ENCODE measurements at regions not wholly inside any gene's neighbourhood (a gene's known extent, or its start where the extent isn't known, plus 50 kb on each side); places are given as distances from the start of the nearest gene placed in this dataset.

DNA sequence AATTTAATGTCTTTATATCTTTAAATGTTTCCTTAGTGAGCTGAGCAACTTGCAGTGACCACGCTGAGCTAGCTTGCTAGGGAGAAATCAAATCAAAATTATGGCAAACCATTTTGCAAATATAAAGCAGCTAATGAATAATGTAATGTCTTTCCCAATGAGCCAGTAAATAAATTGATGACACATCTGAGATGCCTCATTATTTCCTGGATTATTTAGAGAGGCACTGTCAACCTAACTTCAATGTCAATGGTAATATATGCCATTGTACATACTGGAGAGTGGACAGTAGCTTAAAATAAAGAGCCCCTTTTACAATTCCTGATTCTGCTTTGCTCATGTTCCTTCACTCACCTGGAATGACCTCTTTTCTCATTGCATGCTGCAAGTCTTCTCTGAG lies 182.6 kb downstream of the PHLDA1 start:
- no peak for ATAC-seq (ENCODE audit: low read depth in 2 of 2)
- Mint-ChIP-seq H3K4me3 (no peak overlapping the region), H3K27ac (no peak overlapping the region), H3K9me3 (peaks cover 0 to 3% (median 0%) of the 10 kb centered on the region in 7 donors), H3K36me3 (no peaks in the 10 kb centered on the region), H3K4me1 (peaks cover 0 to 2% (median 0%) of the 10 kb centered on the region in 4 donors), H3K27me3 (peaks cover 14% of the 10 kb centered on the region)
- peaks cover 2% of the 10 kb centered on the region for H3K27me3 ChIP-seq (ENCODE audit: control insufficient read depth, insufficient read depth, low read length)
- H3K4me1 ChIP-seq (ENCODE audit: control insufficient read depth, insufficient read depth, low read length, poor library complexity, severe bottlenecking) = no peaks in the 10 kb centered on the region
- DNase-seq = no peak
- no peak overlapping the region for H3K27ac ChIP-seq (ENCODE audit: insufficient read depth, low read length, poor library complexity, severe bottlenecking)
- no peaks in the 10 kb centered on the region for H3K9me3 ChIP-seq (ENCODE audit: control insufficient read depth in 2 of 2, low read length in 2 of 2)
- H3K36me3 ChIP-seq (ENCODE audit: control insufficient read depth, insufficient read depth, low read length) = no peaks in the 10 kb centered on the region
- no peak overlapping the region for H3K4me3 ChIP-seq (ENCODE audit: low read depth, low read length)

DNA sequence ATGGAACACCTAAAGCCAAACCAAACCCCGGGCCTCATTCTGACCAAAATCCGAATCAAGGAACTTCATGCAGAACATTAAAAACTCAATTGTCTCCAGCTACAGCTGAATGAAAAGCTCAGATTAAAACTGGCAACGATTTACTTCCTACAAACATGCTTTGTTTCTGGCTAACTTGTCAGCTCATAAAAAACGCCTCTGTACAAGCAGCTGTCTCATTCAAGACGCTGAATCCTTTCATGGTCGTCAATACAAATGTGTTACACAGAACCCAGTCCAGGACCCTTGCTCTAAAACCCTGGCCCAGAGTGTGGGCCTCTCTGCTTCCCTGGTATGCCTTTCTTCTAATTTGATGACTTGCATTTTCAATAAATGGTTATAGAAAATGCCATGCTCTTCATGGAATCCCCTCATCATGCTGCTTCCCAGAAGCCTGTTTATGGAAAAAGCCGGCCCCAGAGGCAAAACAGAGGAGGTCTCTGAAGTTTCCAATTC lies 183.1 kb downstream of the PHLDA1 start:
- no peak overlapping the region for H3K4me3 ChIP-seq (ENCODE audit: low read depth, low read length)
- DNase-seq (no peak), ATAC-seq (ENCODE audit: low read depth in 2 of 2) (no peak)
- Mint-ChIP-seq H3K27me3 (peaks cover 9% of the 10 kb centered on the region), H3K4me3 (no peak overlapping the region), H3K9me3 (peaks cover 0 to 3% (median 0%) of the 10 kb centered on the region in 7 donors), H3K27ac (no peak overlapping the region), H3K36me3 (no peaks in the 10 kb centered on the region), H3K4me1 (peaks cover 0 to 2% (median 0%) of the 10 kb centered on the region in 4 donors)
- H3K9me3 ChIP-seq (ENCODE audit: control insufficient read depth in 2 of 2, low read length in 2 of 2) = no peaks in the 10 kb centered on the region
- no peak overlapping the region for H3K27ac ChIP-seq (ENCODE audit: insufficient read depth, low read length, poor library complexity, severe bottlenecking)
- H3K27me3 ChIP-seq (ENCODE audit: control insufficient read depth, insufficient read depth, low read length) = peaks cover 2% of the 10 kb centered on the region
- no peaks in the 10 kb centered on the region for H3K36me3 ChIP-seq (ENCODE audit: control insufficient read depth, insufficient read depth, low read length)
- no peaks in the 10 kb centered on the region for H3K4me1 ChIP-seq (ENCODE audit: control insufficient read depth, insufficient read depth, low read length, poor library complexity, severe bottlenecking)

DNA sequence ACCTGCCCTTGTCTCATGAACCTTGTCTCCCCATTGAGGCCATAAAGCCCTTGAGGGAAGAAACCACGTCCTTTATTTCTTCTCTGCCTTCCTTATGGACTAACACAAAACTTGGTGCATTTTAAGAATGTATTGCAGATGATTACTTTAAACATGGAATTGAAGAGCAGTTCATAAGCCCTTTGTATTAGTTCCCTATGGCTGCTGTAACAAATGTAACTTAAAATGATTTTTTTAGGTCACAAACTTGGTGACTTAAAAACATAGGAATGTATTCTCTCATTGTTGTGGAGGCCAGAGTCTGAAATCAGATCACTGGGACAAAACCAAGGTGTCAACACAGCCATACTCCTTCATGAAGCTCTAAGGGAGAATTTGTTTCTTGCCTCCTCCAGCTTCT lies 185.5 kb downstream of the PHLDA1 start:
- no peak for DNase-seq
- H3K4me3 Mint-ChIP-seq = no peak overlapping the region

DNA sequence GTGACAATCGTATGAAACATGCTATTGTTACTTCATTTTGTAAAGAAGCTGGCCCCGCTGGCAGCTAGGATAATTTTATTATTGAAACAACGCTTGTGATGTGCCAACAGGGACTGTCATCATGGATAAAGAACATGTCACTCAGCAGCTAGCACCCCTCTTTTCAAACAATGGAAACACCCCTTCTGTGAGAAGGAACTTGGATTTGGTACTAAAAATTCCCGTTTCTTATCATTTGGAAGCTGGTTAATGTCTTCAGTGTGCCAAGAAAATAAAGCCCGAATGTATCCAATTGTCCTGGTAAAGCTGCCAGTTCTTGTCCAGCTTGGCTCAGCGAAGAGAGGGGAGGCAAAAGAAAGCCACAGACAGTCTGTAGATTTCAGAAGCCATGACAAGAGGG lies 186.6 kb downstream of the PHLDA1 start:
- Mint-ChIP-seq H3K4me1 (peaks cover 0 to 2% (median 0%) of the 10 kb centered on the region in 4 donors), H3K36me3 (no peaks in the 10 kb centered on the region), H3K9me3 (peaks cover 0 to 4% (median 0%) of the 10 kb centered on the region in 7 donors), H3K27ac (no peak overlapping the region), H3K27me3 (no peaks in the 10 kb centered on the region), H3K4me3 (no peak overlapping the region)
- DNase-seq (no peak), ATAC-seq (ENCODE audit: low read depth in 2 of 2) (no peak)
- H3K9me3 ChIP-seq (ENCODE audit: control insufficient read depth in 2 of 2, low read length in 2 of 2) = no peaks in the 10 kb centered on the region
- no peaks in the 10 kb centered on the region for H3K4me1 ChIP-seq (ENCODE audit: control insufficient read depth, insufficient read depth, low read length, poor library complexity, severe bottlenecking)
- no peaks in the 10 kb centered on the region for H3K36me3 ChIP-seq (ENCODE audit: control insufficient read depth, insufficient read depth, low read length)
- no peaks in the 10 kb centered on the region for H3K27me3 ChIP-seq (ENCODE audit: control insufficient read depth, insufficient read depth, low read length)
- H3K27ac ChIP-seq (ENCODE audit: insufficient read depth, low read length, poor library complexity, severe bottlenecking) = no peak overlapping the region
- H3K4me3 ChIP-seq (ENCODE audit: low read depth, low read length) = no peak overlapping the region

More for the DNA sequence above, 185.5 kb downstream of the PHLDA1 start:
- H3K36me3 ChIP-seq (ENCODE audit: control insufficient read depth, insufficient read depth, low read length) = no peaks in the 10 kb centered on the region
- no peaks in the 10 kb centered on the region for H3K36me3 Mint-ChIP-seq
- peaks cover 0 to 4% (median 0%) of the 10 kb centered on the region in 7 donors for H3K9me3 Mint-ChIP-seq
- no peaks in the 10 kb centered on the region for H3K4me1 ChIP-seq (ENCODE audit: control insufficient read depth, insufficient read depth, low read length, poor library complexity, severe bottlenecking)
- H3K27me3 ChIP-seq (ENCODE audit: control insufficient read depth, insufficient read depth, low read length) = no peaks in the 10 kb centered on the region
- ATAC-seq (ENCODE audit: low read depth in 2 of 2) = no peak
- H3K27me3 Mint-ChIP-seq = no peaks in the 10 kb centered on the region
- H3K27ac ChIP-seq (ENCODE audit: insufficient read depth, low read length, poor library complexity, severe bottlenecking) = no peak overlapping the region
- H3K4me1 Mint-ChIP-seq = peaks cover 0 to 2% (median 0%) of the 10 kb centered on the region in 4 donors
- H3K27ac Mint-ChIP-seq = no peak overlapping the region
- no peaks in the 10 kb centered on the region for H3K9me3 ChIP-seq (ENCODE audit: control insufficient read depth in 2 of 2, low read length in 2 of 2)
- H3K4me3 ChIP-seq (ENCODE audit: low read depth, low read length) = no peak overlapping the region

- Mint-ChIP-seq H3K27me3 (no peaks in the 10 kb centered on the region), H3K4me1 (no peaks in the 10 kb centered on the region), H3K9me3 (peaks cover 0 to 4% (median 0%) of the 10 kb centered on the region in 7 donors), H3K4me3 (no peak overlapping the region), H3K27ac (no peak overlapping the region), H3K36me3 (no peaks in the 10 kb centered on the region)
- Histone ChIP-seq H3K4me3 (ENCODE audit: low read depth, low read length) (no peak overlapping the region), H3K27ac (ENCODE audit: insufficient read depth, low read length, poor library complexity, severe bottlenecking) (no peak overlapping the region), H3K9me3 (ENCODE audit: control insufficient read depth in 2 of 2, low read length in 2 of 2) (no peaks in the 10 kb centered on the region), H3K4me1 (ENCODE audit: control insufficient read depth, insufficient read depth, low read length, poor library complexity, severe bottlenecking) (no peaks in the 10 kb centered on the region), H3K36me3 (ENCODE audit: control insufficient read depth, insufficient read depth, low read length) (no peaks in the 10 kb centered on the region), H3K27me3 (ENCODE audit: control insufficient read depth, insufficient read depth, low read length) (no peaks in the 10 kb centered on the region)
- ATAC-seq (ENCODE audit: low read depth in 2 of 2) (no peak), DNase-seq (no peak)
These were observed 187.4 kb downstream of the PHLDA1 start for GRCh38 chr12:75844049-75844770.

GRCh38 chr12:75842090-75842489 lies 189.5 kb downstream of the PHLDA1 start:
- Mint-ChIP-seq H3K27me3 (no peaks in the 10 kb centered on the region), H3K27ac (no peak overlapping the region), H3K9me3 (peaks cover 0 to 7% (median 0%) of the 10 kb centered on the region in 7 donors), H3K4me1 (no peaks in the 10 kb centered on the region), H3K36me3 (no peaks in the 10 kb centered on the region), H3K4me3 (no peak overlapping the region)
- Histone ChIP-seq H3K4me1 (ENCODE audit: control insufficient read depth, insufficient read depth, low read length, poor library complexity, severe bottlenecking) (no peaks in the 10 kb centered on the region), H3K9me3 (ENCODE audit: control insufficient read depth in 2 of 2, low read length in 2 of 2) (no peaks in the 10 kb centered on the region), H3K27ac (ENCODE audit: insufficient read depth, low read length, poor library complexity, severe bottlenecking) (no peak overlapping the region), H3K4me3 (ENCODE audit: low read depth, low read length) (no peak overlapping the region), H3K27me3 (ENCODE audit: control insufficient read depth, insufficient read depth, low read length) (no peaks in the 10 kb centered on the region), H3K36me3 (ENCODE audit: control insufficient read depth, insufficient read depth, low read length) (no peaks in the 10 kb centered on the region)
- DNase-seq = no peak
- ATAC-seq (ENCODE audit: low read depth in 2 of 2) = no peak

DNA sequence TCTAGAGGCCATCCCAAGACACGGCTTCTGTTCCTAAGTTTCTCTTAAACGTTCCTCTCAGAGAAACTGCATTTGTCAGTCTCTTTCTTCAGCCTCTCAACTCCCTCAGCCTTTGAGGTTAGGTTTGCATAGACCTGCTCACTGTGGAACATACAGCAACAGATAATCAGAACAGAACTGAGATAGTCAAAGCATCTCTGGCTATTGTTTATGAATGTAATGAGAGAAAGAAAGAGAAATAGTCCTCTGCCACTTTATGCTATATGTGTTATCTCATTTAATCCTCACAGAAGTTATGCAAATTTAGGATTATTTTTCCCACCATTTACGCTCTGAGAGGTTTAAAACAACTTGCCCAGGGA lies 190.6 kb downstream of the PHLDA1 start:
- Histone ChIP-seq H3K27me3 (ENCODE audit: control insufficient read depth, insufficient read depth, low read length) (no peaks in the 10 kb centered on the region), H3K4me3 (ENCODE audit: low read depth, low read length) (no peak overlapping the region), H3K27ac (ENCODE audit: insufficient read depth, low read length, poor library complexity, severe bottlenecking) (no peak overlapping the region), H3K4me1 (ENCODE audit: control insufficient read depth, insufficient read depth, low read length, poor library complexity, severe bottlenecking) (no peaks in the 10 kb centered on the region), H3K36me3 (ENCODE audit: control insufficient read depth, insufficient read depth, low read length) (no peaks in the 10 kb centered on the region), H3K9me3 (ENCODE audit: control insufficient read depth in 2 of 2, low read length in 2 of 2) (no peaks in the 10 kb centered on the region)
- no peak for ATAC-seq (ENCODE audit: low read depth in 2 of 2)
- Mint-ChIP-seq H3K4me3 (no peak overlapping the region), H3K9me3 (peaks cover 0 to 4% (median 0%) of the 10 kb centered on the region in 7 donors), H3K36me3 (no peaks in the 10 kb centered on the region), H3K27ac (no peak overlapping the region), H3K4me1 (no peaks in the 10 kb centered on the region), H3K27me3 (no peaks in the 10 kb centered on the region)
- DNase-seq = no peak

GRCh38 chr12:75838309-75838708 lies 193.3 kb downstream of the PHLDA1 start:
- DNase-seq (no peak), ATAC-seq (ENCODE audit: low read depth in 2 of 2) (no peak)
- no peaks in the 10 kb centered on the region for H3K27me3 ChIP-seq (ENCODE audit: control insufficient read depth, insufficient read depth, low read length)
- Mint-ChIP-seq H3K27ac (peak overlapping the region in 1 of 3 donors; percentile 57), H3K4me3 (no peak overlapping the region), H3K9me3 (peaks cover 0 to 4% (median 0%) of the 10 kb centered on the region in 7 donors), H3K27me3 (no peaks in the 10 kb centered on the region), H3K4me1 (no peaks in the 10 kb centered on the region), H3K36me3 (no peaks in the 10 kb centered on the region)
- H3K4me1 ChIP-seq (ENCODE audit: control insufficient read depth, insufficient read depth, low read length, poor library complexity, severe bottlenecking) = no peaks in the 10 kb centered on the region
- no peak overlapping the region for H3K4me3 ChIP-seq (ENCODE audit: low read depth, low read length)
- H3K36me3 ChIP-seq (ENCODE audit: control insufficient read depth, insufficient read depth, low read length) = no peaks in the 10 kb centered on the region
- no peaks in the 10 kb centered on the region for H3K9me3 ChIP-seq (ENCODE audit: control insufficient read depth in 2 of 2, low read length in 2 of 2)
- H3K27ac ChIP-seq (ENCODE audit: insufficient read depth, low read length, poor library complexity, severe bottlenecking) = no peak overlapping the region

Data from CD4-positive, CD25-positive, alpha-beta regulatory T cell (primary cell).